ENCODE measurements at regions not wholly inside any gene's neighbourhood (a gene's known extent, or its start where the extent isn't known, plus 50 kb on each side); places are given as distances from the start of the nearest gene placed in this dataset.

DNA sequence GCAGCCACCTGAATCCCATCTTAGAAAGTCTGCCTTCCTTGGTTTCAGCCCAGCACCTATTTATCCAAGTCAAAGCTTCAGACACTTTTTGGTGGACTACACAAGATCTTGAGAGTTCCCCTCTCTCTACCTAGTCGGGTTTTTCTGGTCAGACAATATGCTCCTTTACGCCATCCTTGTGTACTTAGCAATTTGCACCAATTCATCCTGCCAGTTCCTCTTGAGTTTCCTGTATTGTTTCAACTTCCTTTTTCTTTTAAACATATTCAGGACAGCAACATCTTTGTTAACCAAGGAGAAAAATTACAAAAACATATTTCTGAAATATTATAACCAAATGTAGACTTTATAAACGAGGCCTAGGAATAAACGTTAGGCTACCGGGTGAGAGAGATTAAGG lies 368.2 kb upstream of the CADM1 start:
- no peak for TF ChIP-seq EZH2 (IDR thresholded peaks at IDR 0.05; ENCODE audit: low read length, missing control alignments)
- TF ChIP-seq, protein P1, sequence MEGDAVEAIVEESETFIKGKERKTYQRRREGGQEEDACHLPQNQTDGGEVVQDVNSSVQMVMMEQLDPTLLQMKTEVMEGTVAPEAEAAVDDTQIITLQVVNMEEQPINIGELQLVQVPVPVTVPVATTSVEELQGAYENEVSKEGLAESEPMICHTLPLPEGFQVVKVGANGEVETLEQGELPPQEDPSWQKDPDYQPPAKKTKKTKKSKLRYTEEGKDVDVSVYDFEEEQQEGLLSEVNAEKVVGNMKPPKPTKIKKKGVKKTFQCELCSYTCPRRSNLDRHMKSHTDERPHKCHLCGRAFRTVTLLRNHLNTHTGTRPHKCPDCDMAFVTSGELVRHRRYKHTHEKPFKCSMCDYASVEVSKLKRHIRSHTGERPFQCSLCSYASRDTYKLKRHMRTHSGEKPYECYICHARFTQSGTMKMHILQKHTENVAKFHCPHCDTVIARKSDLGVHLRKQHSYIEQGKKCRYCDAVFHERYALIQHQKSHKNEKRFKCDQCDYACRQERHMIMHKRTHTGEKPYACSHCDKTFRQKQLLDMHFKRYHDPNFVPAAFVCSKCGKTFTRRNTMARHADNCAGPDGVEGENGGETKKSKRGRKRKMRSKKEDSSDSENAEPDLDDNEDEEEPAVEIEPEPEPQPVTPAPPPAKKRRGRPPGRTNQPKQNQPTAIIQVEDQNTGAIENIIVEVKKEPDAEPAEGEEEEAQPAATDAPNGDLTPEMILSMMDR (conservative IDR thresholded peaks at IDR 0.05 in 1 of 2, IDR thresholded peaks at IDR 0.05 in 1 of 2; ENCODE audit: low read depth in 1 of 2, low read length in 2 of 2), result no peak
- Histone ChIP-seq H3K36me3 (ENCODE audit: control insufficient read depth, insufficient read depth, low read length) (no peaks in the 10 kb centered on the region), H3K9me3 (ENCODE audit: control insufficient read depth, insufficient read depth, low read depth, low read length) (no peaks in the 10 kb centered on the region), H3K79me2 (ENCODE audit: control insufficient read depth, insufficient read depth, low read length) (no peaks in the 10 kb centered on the region), H3K27ac (ENCODE audit: insufficient read depth, low read length) (no peak overlapping the region), H3K4me1 (ENCODE audit: control insufficient read depth, extremely low read depth, insufficient read depth, low read length) (no peaks in the 10 kb centered on the region), H2AFZ (ENCODE audit: low read length) (no peak overlapping the region), H3K4me2 (ENCODE audit: extremely low read depth, insufficient read depth, low read length) (no peak overlapping the region), H4K20me1 (ENCODE audit: control insufficient read depth, extremely low read depth, insufficient read depth, low read length) (no peaks in the 10 kb centered on the region), H3K4me3 (replicated peaks in 1 of 4; ENCODE audit: control extremely low read depth in 1 of 4, insufficient read depth in 1 of 4, low read depth in 3 of 4, low read length in 4 of 4) (no peak overlapping the region), H3K9ac (ENCODE audit: insufficient read depth, low read length) (no peak overlapping the region), H3K27me3 (ENCODE audit: control insufficient read depth, insufficient read depth, low read length) (no peaks in the 10 kb centered on the region)
- no peak for DNase-seq (ENCODE audit: low read depth in 2 of 2)

DNA sequence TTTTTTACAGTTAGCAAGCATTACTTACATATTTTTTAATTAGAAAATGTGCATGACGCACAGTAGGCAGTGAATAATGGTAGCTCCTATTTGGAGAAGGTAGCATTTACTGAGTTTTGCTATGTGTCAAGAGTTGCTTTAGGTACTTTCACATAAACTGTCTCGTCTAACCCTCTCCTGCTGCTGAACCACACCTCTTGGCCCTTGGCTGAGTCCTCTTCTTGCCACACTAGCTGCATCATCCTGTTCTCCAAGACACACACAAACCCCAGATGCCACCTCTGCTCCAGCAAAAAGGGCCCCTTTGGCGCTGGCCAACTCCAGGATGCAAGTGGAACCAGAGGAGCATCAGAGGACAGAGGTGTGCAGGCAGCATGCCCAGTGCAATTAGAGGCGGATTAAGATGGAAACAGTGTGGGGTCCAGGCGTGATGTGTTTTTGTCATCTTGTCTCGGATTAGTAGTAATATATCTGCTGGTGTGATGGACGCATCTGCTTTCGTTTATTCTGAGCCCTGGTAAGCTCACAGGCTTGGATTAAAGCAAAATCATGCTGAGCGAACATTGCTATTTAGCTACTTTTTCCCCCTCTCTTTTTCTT lies 367.0 kb upstream of the CADM1 start:
- TF ChIP-seq, protein P1 (conservative IDR thresholded peaks at IDR 0.05 in 1 of 2, IDR thresholded peaks at IDR 0.05 in 1 of 2; ENCODE audit: low read depth in 1 of 2, low read length in 2 of 2), result no peak
- no peak for TF ChIP-seq EZH2 (IDR thresholded peaks at IDR 0.05; ENCODE audit: low read length, missing control alignments)
- Histone ChIP-seq H3K4me3 (replicated peaks in 1 of 4; ENCODE audit: control extremely low read depth in 1 of 4, insufficient read depth in 1 of 4, low read depth in 3 of 4, low read length in 4 of 4) (no peak overlapping the region), H3K27me3 (ENCODE audit: control insufficient read depth, insufficient read depth, low read length) (no peaks in the 10 kb centered on the region), H3K36me3 (ENCODE audit: control insufficient read depth, insufficient read depth, low read length) (no peaks in the 10 kb centered on the region), H3K9me3 (ENCODE audit: control insufficient read depth, insufficient read depth, low read depth, low read length) (no peaks in the 10 kb centered on the region), H3K4me1 (ENCODE audit: control insufficient read depth, extremely low read depth, insufficient read depth, low read length) (no peaks in the 10 kb centered on the region), H2AFZ (ENCODE audit: low read length) (no peak overlapping the region), H3K79me2 (ENCODE audit: control insufficient read depth, insufficient read depth, low read length) (no peaks in the 10 kb centered on the region), H3K4me2 (ENCODE audit: extremely low read depth, insufficient read depth, low read length) (no peak overlapping the region), H3K9ac (ENCODE audit: insufficient read depth, low read length) (no peak overlapping the region), H4K20me1 (ENCODE audit: control insufficient read depth, extremely low read depth, insufficient read depth, low read length) (no peaks in the 10 kb centered on the region), H3K27ac (ENCODE audit: insufficient read depth, low read length) (no peak overlapping the region)
- DNase-seq (ENCODE audit: low read depth in 2 of 2), result no peak

DNA sequence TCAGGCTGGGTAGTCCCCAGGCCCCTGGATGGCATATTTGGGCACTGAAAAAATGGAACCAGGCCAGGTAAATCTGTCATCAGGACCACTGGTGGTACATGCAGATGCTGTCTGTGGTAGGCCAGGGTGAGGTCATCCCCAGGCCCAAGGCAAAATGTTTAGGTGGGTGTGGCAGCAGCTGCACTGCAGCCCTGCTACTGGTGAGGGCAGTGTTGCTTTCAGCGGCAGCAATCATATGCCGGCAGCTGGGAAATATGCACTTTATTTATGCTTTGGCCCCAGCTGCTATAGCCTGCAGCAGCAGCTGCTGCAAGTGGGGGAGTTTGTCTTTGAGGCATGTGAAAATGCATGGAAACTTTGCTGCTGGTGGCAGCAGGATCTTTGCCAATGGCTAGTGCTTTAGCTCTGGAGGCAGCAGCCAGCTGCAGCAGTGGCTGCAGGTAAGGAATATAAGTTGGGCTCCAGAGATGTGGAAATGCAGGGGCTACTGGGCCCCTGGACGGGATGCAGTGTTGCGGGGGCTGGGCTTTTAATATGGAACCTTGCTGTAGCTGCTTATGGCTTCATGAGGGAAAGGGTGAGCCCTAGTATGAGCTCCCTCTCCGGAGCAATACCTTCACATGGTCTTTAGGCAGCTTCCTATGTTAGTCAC lies 365.7 kb upstream of the CADM1 start:
- no peak overlapping the region for H3K9ac ChIP-seq (ENCODE audit: insufficient read depth, low read length)
- peak; percentile 50 to 55 for DNase-seq (ENCODE audit: low read depth in 2 of 2)
- H3K9me3 ChIP-seq (ENCODE audit: control insufficient read depth, insufficient read depth, low read depth, low read length), result no peaks in the 10 kb centered on the region
- no peak overlapping the region for H3K4me2 ChIP-seq (ENCODE audit: extremely low read depth, insufficient read depth, low read length)
- H3K36me3 ChIP-seq (ENCODE audit: control insufficient read depth, insufficient read depth, low read length), result no peaks in the 10 kb centered on the region
- no peak overlapping the region for H3K27ac ChIP-seq (ENCODE audit: insufficient read depth, low read length)
- no peak overlapping the region for H3K4me3 ChIP-seq (replicated peaks in 1 of 4; ENCODE audit: control extremely low read depth in 1 of 4, insufficient read depth in 1 of 4, low read depth in 3 of 4, low read length in 4 of 4)
- TF ChIP-seq, protein P1 (conservative IDR thresholded peaks at IDR 0.05 in 1 of 2, IDR thresholded peaks at IDR 0.05 in 1 of 2; ENCODE audit: low read depth in 1 of 2, low read length in 2 of 2), result peak; percentile 61 to 71
- no peak for TF ChIP-seq EZH2 (IDR thresholded peaks at IDR 0.05; ENCODE audit: low read length, missing control alignments)
- H3K4me1 ChIP-seq (ENCODE audit: control insufficient read depth, extremely low read depth, insufficient read depth, low read length), result no peaks in the 10 kb centered on the region
- H2AFZ ChIP-seq (ENCODE audit: low read length), result no peak overlapping the region
- no peaks in the 10 kb centered on the region for H4K20me1 ChIP-seq (ENCODE audit: control insufficient read depth, extremely low read depth, insufficient read depth, low read length)
- H3K79me2 ChIP-seq (ENCODE audit: control insufficient read depth, insufficient read depth, low read length), result no peaks in the 10 kb centered on the region
- no peaks in the 10 kb centered on the region for H3K27me3 ChIP-seq (ENCODE audit: control insufficient read depth, insufficient read depth, low read length)
